CD14-positive monocyte (primary cell): ENCODE measurements at regions not wholly inside any gene's neighbourhood (a gene's known extent, or its start where the extent isn't known, plus 50 kb on each side); places are given as distances from the start of the nearest gene placed in this dataset.

Experiments
- DNase-seq, 3 donors: peaks; one replicate each; pipeline ENCODE4 v3.0.0-alpha.2; 2011 to 2022
- H2AFZ ChIP-seq: 2 replicates; pipeline ENCODE4 v1.6.0; 2012; ENCODE audit warnings: mild to moderate bottlenecking, low read depth, low read length, inconsistent platforms; ENCODE audit not compliant: insufficient read depth, poor library complexity, severe bottlenecking
- H3K27ac ChIP-seq, 2 donors: 1 replicate in 1 of 2; 2 replicates in 1 of 2; pipeline ENCODE4 v1.5.1; 2012 to 2013; ENCODE audit warnings: low read length in 2 of 2, control low read depth in 1 of 2, inconsistent platforms in 1 of 2, low read depth in 1 of 2, mild to moderate bottlenecking in 1 of 2
- H3K27me3 ChIP-seq, 2 donors: one replicate each; pipeline versions ENCODE4 v1.6.0 to v1.6.1; 2011 to 2013; ENCODE audit warnings: low read length in 2 of 2; ENCODE audit not compliant: control insufficient read depth in 2 of 2, insufficient read depth in 2 of 2
- H3K36me3 ChIP-seq, 2 donors: replicated peaks in 1 of 2; 1 replicate in 1 of 2; 2 replicates in 1 of 2; pipeline versions ENCODE4 v1.5.1 to v1.6.1; 2012 to 2013; ENCODE audit warnings: low read length in 2 of 2, control low read depth in 1 of 2, inconsistent platforms in 1 of 2, mild to moderate bottlenecking in 1 of 2; ENCODE audit not compliant: insufficient read depth in 2 of 2, control insufficient read depth in 1 of 2
- H3K4me1 ChIP-seq, 2 donors: 1 replicate in 1 of 2; 2 replicates in 1 of 2; pipeline versions ENCODE4 v1.5.1 to v1.6.1; 2012 to 2013; ENCODE audit warnings: low read length in 2 of 2, control low read depth in 1 of 2, inconsistent platforms in 1 of 2, mild to moderate bottlenecking in 1 of 2, moderate library complexity in 1 of 2; ENCODE audit not compliant: insufficient read depth in 2 of 2, control insufficient read depth in 1 of 2
- H3K4me2 ChIP-seq: replicated peaks from 2 replicates; pipeline ENCODE3; 2012; ENCODE audit warnings: low read length, moderate library complexity, mild to moderate bottlenecking; ENCODE audit not compliant: poor library complexity, severe bottlenecking; ENCODE audit errors: extremely low read depth
- H3K4me3 ChIP-seq, 3 experiments: fragments of 200-600 bp in 1 of 3; sonication (generic) in 1 of 3; replicated peaks in 1 of 3; 1 replicate in 2 of 3; 2 replicates in 1 of 3; pipeline ENCODE4 v1.5.1; 2011 to 2013; ENCODE audit warnings: low read length in 3 of 3, mild to moderate bottlenecking in 3 of 3, control low read depth in 2 of 3, low read depth in 2 of 3, inconsistent platforms in 1 of 3, moderate library complexity in 1 of 3
- H3K79me2 ChIP-seq: 2 replicates; pipeline ENCODE4 v1.6.0; 2012; ENCODE audit warnings: mild to moderate bottlenecking, control low read depth, inconsistent platforms, low read length, moderate library complexity; ENCODE audit not compliant: insufficient read depth
- H3K9ac ChIP-seq: 2 replicates; pipeline ENCODE4 v1.6.0; 2017; ENCODE audit warnings: low read length, mild to moderate bottlenecking; ENCODE audit not compliant: insufficient read depth, poor library complexity, severe bottlenecking
- H3K9me3 ChIP-seq, 2 donors: replicated peaks in 1 of 2; 1 replicate in 1 of 2; 2 replicates in 1 of 2; pipeline versions ENCODE4 v1.5.1 to v1.6.1; 2012 to 2013; ENCODE audit warnings: low read length in 2 of 2, control low read depth in 1 of 2; ENCODE audit not compliant: control insufficient read depth in 1 of 2, insufficient read depth in 1 of 2
- H4K20me1 ChIP-seq: 2 replicates; pipeline ENCODE4 v1.6.0; 2012; ENCODE audit warnings: mild to moderate bottlenecking, low read length, control low read depth, moderate library complexity; ENCODE audit not compliant: insufficient read depth
- H3K27ac Mint-ChIP-seq, 7 donors: one replicate each; pipeline ENCODE4 v1.8.0; 2020; ENCODE audit warnings: mild to moderate bottlenecking in 7 of 7, mixed read lengths in 7 of 7, moderate library complexity in 6 of 7, inconsistent platforms in 2 of 7
- H3K27me3 Mint-ChIP-seq, 3 donors: one replicate each; pipeline ENCODE4 v1.8.0; 2021 to 2022; ENCODE audit warnings: low read depth in 3 of 3, mild to moderate bottlenecking in 3 of 3, mixed read lengths in 3 of 3, moderate library complexity in 3 of 3, inconsistent platforms in 1 of 3
- H3K36me3 Mint-ChIP-seq, 2 donors: one replicate each; pipeline ENCODE4 v1.8.0; 2020; ENCODE audit warnings: mixed read lengths in 2 of 2, inconsistent platforms in 1 of 2, mild to moderate bottlenecking in 1 of 2
- H3K4me1 Mint-ChIP-seq: one replicate; pipeline ENCODE4 v1.8.0; 2020; ENCODE audit warnings: mild to moderate bottlenecking, mixed read lengths
- H3K4me3 Mint-ChIP-seq, 2 donors: one replicate each; pipeline ENCODE4 v1.8.0; 2020; ENCODE audit warnings: mild to moderate bottlenecking in 2 of 2, mixed read lengths in 2 of 2, moderate library complexity in 1 of 2
- H3K9me3 Mint-ChIP-seq, 7 donors: one replicate each; pipeline ENCODE4 v1.8.0; 2020 to 2022; ENCODE audit warnings: mixed read lengths in 7 of 7, mild to moderate bottlenecking in 6 of 7, moderate library complexity in 6 of 7, inconsistent platforms in 2 of 7
- WGBS: methylation state at CpG from one replicate; pipeline ENCODE4 v1.1.5; 2013; ENCODE audit warnings: missing lambda C conversion rate; ENCODE audit not compliant: insufficient coverage; 5-methylcytosine and 5-hydroxymethylcytosine counted together
- intact Hi-C, 2 donors: fragments of 100-400 bp; cut with micrococcal nuclease; formaldehyde crosslinking; loops; one replicate each; pipeline versions ENCODE4 v1.15.0 to v1.15.1; 2023
- TF ChIP-seq, protein P1 (sequence below): fragments of 200-600 bp; IDR thresholded peaks from one replicate; pipeline ENCODE4 v1.8.0; 2022; ENCODE audit warnings: antibody characterized with exemption, mild to moderate bottlenecking

GRCh38 chr12:13697973-13698372 is 283.4 kb downstream of the GRIN2B start:
- H3K9ac ChIP-seq = no peak overlapping the region
- intact Hi-C loops = no loop called here
- H3K4me2 ChIP-seq = no peak overlapping the region
- Mint-ChIP-seq H3K9me3 (peaks cover 0 to 6% (median 0%) of the 10 kb centered on the region in 7 donors), H3K4me3 (no peak overlapping the region), H3K36me3 (no peaks in the 10 kb centered on the region), H3K27me3 (peaks cover 2 to 4% (median 3%) of the 10 kb centered on the region in 3 donors), H3K27ac (no peak overlapping the region), H3K4me1 (no peaks in the 10 kb centered on the region)
- no CpG with 5 or more reads among the region's 11 CpGs for WGBS
- TF ChIP-seq, protein P1, sequence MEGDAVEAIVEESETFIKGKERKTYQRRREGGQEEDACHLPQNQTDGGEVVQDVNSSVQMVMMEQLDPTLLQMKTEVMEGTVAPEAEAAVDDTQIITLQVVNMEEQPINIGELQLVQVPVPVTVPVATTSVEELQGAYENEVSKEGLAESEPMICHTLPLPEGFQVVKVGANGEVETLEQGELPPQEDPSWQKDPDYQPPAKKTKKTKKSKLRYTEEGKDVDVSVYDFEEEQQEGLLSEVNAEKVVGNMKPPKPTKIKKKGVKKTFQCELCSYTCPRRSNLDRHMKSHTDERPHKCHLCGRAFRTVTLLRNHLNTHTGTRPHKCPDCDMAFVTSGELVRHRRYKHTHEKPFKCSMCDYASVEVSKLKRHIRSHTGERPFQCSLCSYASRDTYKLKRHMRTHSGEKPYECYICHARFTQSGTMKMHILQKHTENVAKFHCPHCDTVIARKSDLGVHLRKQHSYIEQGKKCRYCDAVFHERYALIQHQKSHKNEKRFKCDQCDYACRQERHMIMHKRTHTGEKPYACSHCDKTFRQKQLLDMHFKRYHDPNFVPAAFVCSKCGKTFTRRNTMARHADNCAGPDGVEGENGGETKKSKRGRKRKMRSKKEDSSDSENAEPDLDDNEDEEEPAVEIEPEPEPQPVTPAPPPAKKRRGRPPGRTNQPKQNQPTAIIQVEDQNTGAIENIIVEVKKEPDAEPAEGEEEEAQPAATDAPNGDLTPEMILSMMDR = no peak
- H3K36me3 ChIP-seq = no peaks in the 10 kb centered on the region
- no peak overlapping the region for H3K27ac ChIP-seq
- DNase-seq = no peak
- H3K79me2 ChIP-seq = no peaks in the 10 kb centered on the region
- H3K9me3 ChIP-seq = no peaks in the 10 kb centered on the region
- H2AFZ ChIP-seq = no peak overlapping the region
- H4K20me1 ChIP-seq = no peaks in the 10 kb centered on the region
- H3K27me3 ChIP-seq = no peaks in the 10 kb centered on the region
- no peaks in the 10 kb centered on the region for H3K4me1 ChIP-seq
- H3K4me3 ChIP-seq = no peak overlapping the region

GRCh38 chr12:13695781-13696180 is 285.6 kb downstream of the GRIN2B start:
- WGBS = 0% methylated on average over 1 of the region's 2 CpGs
- H3K27ac Mint-ChIP-seq = no peak overlapping the region
- H3K27me3 Mint-ChIP-seq = peaks cover 0 to 2% (median under 1%) of the 10 kb centered on the region in 3 donors
- H3K4me3 Mint-ChIP-seq = no peak overlapping the region
- H3K4me2 ChIP-seq = no peak overlapping the region
- no peaks in the 10 kb centered on the region for H3K4me1 ChIP-seq
- no peaks in the 10 kb centered on the region for H3K27me3 ChIP-seq
- no peaks in the 10 kb centered on the region for H3K9me3 ChIP-seq
- H2AFZ ChIP-seq = no peak overlapping the region
- intact Hi-C loops = no loop called here
- H3K4me1 Mint-ChIP-seq = no peaks in the 10 kb centered on the region
- no peak overlapping the region for H3K27ac ChIP-seq
- no peaks in the 10 kb centered on the region for H3K79me2 ChIP-seq
- no peak for DNase-seq
- no peaks in the 10 kb centered on the region for H3K36me3 ChIP-seq
- H3K36me3 Mint-ChIP-seq = no peaks in the 10 kb centered on the region
- TF ChIP-seq, protein P1 = no peak
- no peak overlapping the region for H3K4me3 ChIP-seq
- H3K9ac ChIP-seq = no peak overlapping the region
- H3K9me3 Mint-ChIP-seq = peaks cover 0 to 4% (median 1%) of the 10 kb centered on the region in 7 donors
- no peaks in the 10 kb centered on the region for H4K20me1 ChIP-seq
